ENCODE measurements at regions not wholly inside any gene's neighbourhood (a gene's known extent, or its start where the extent isn't known, plus 50 kb on each side); places are given as distances from the start of the nearest gene placed in this dataset.

- DNase-seq (ENCODE audit: low spot score), result no peak
- Histone ChIP-seq H3K27me3 (no peaks in the 10 kb centered on the region), H4K20me1 (ENCODE audit: insufficient read depth, poor library complexity, severe bottlenecking) (no peaks in the 10 kb centered on the region), H3K79me2 (no peaks in the 10 kb centered on the region), H3K9me3 (ENCODE audit: low read depth) (no peaks in the 10 kb centered on the region), H3K4me2 (no peak overlapping the region), H2AFZ (no peak overlapping the region), H3K4me1 (ENCODE audit: insufficient read depth) (no peaks in the 10 kb centered on the region), H3K9me2 (replicated peaks; ENCODE audit: insufficient read depth) (no peaks in the 10 kb centered on the region), H3K27ac (no peak overlapping the region), H3K4me3 (no peak overlapping the region), H3K36me3 (replicated peaks; ENCODE audit: insufficient read depth, low read depth) (no peaks in the 10 kb centered on the region)
- TF ChIP-seq EZH2phosphoT487 (IDR thresholded peaks at IDR 0.05; ENCODE audit: low read depth, severe bottlenecking, unreplicated experiment), result no peak
- TF ChIP-seq, protein P1, sequence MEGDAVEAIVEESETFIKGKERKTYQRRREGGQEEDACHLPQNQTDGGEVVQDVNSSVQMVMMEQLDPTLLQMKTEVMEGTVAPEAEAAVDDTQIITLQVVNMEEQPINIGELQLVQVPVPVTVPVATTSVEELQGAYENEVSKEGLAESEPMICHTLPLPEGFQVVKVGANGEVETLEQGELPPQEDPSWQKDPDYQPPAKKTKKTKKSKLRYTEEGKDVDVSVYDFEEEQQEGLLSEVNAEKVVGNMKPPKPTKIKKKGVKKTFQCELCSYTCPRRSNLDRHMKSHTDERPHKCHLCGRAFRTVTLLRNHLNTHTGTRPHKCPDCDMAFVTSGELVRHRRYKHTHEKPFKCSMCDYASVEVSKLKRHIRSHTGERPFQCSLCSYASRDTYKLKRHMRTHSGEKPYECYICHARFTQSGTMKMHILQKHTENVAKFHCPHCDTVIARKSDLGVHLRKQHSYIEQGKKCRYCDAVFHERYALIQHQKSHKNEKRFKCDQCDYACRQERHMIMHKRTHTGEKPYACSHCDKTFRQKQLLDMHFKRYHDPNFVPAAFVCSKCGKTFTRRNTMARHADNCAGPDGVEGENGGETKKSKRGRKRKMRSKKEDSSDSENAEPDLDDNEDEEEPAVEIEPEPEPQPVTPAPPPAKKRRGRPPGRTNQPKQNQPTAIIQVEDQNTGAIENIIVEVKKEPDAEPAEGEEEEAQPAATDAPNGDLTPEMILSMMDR (IDR thresholded peaks at IDR 0.05; ENCODE audit: poor library complexity), result no peak
- no peak for TF ChIP-seq EZH2 (IDR thresholded peaks at IDR 0.05; ENCODE audit: borderline replicate concordance)
- 91% methylated on average over 21 of the region's 21 CpGs for WGBS (ENCODE audit: low lambda C conversion rate, missing lambda C conversion rate)
Measured at GRCh38 chr2:3076848-3077642, 300.6 kb downstream of the EIPR1 start.

GRCh38 chr2:3075991-3076340 is 301.7 kb downstream of the EIPR1 start:
- TF ChIP-seq, protein P1 (IDR thresholded peaks at IDR 0.05; ENCODE audit: poor library complexity), result no peak
- no peak for TF ChIP-seq EZH2phosphoT487 (IDR thresholded peaks at IDR 0.05; ENCODE audit: low read depth, severe bottlenecking, unreplicated experiment)
- Histone ChIP-seq H3K36me3 (replicated peaks; ENCODE audit: insufficient read depth, low read depth) (no peaks in the 10 kb centered on the region), H4K20me1 (ENCODE audit: insufficient read depth, poor library complexity, severe bottlenecking) (no peaks in the 10 kb centered on the region), H3K4me3 (no peak overlapping the region), H3K9me2 (replicated peaks; ENCODE audit: insufficient read depth) (no peaks in the 10 kb centered on the region), H3K79me2 (no peaks in the 10 kb centered on the region), H3K4me2 (no peak overlapping the region), H3K27me3 (no peaks in the 10 kb centered on the region), H3K9me3 (ENCODE audit: low read depth) (no peaks in the 10 kb centered on the region), H2AFZ (no peak overlapping the region), H3K4me1 (ENCODE audit: insufficient read depth) (no peaks in the 10 kb centered on the region), H3K27ac (no peak overlapping the region)
- no peak for DNase-seq (ENCODE audit: low spot score)
- WGBS (ENCODE audit: low lambda C conversion rate, missing lambda C conversion rate), result 89% methylated on average over 4 of the region's 4 CpGs

- no peaks in the 10 kb centered on the region for H3K9me2 ChIP-seq (replicated peaks; ENCODE audit: insufficient read depth)
- TF ChIP-seq, protein P1 (IDR thresholded peaks at IDR 0.05; ENCODE audit: poor library complexity), result no peak
- no peak for TF ChIP-seq EZH2phosphoT487 (IDR thresholded peaks at IDR 0.05; ENCODE audit: low read depth, severe bottlenecking, unreplicated experiment)
- no peak for TF ChIP-seq EZH2 (IDR thresholded peaks at IDR 0.05; ENCODE audit: borderline replicate concordance)
- H2AFZ ChIP-seq, result no peak overlapping the region
- no peaks in the 10 kb centered on the region for H3K36me3 ChIP-seq (replicated peaks; ENCODE audit: insufficient read depth, low read depth)
- no peaks in the 10 kb centered on the region for H3K27me3 ChIP-seq
- WGBS (ENCODE audit: low lambda C conversion rate, missing lambda C conversion rate), result 93% methylated on average over 10 of the region's 11 CpGs
- H3K4me2 ChIP-seq, result no peak overlapping the region
- no peak for DNase-seq (ENCODE audit: low spot score)
- no peak overlapping the region for H3K27ac ChIP-seq
- no peaks in the 10 kb centered on the region for H3K79me2 ChIP-seq
- no peak overlapping the region for H3K4me3 ChIP-seq
- no peaks in the 10 kb centered on the region for H3K9me3 ChIP-seq (ENCODE audit: low read depth)
- H3K4me1 ChIP-seq (ENCODE audit: insufficient read depth), result no peaks in the 10 kb centered on the region
- H4K20me1 ChIP-seq (ENCODE audit: insufficient read depth, poor library complexity, severe bottlenecking), result no peaks in the 10 kb centered on the region
Measured at GRCh38 chr2:3075316-3075990, 302.2 kb downstream of the EIPR1 start.
